HG03097 (cell line): ENCODE measurements at regions not wholly inside any gene's neighbourhood (a gene's known extent, or its start where the extent isn't known, plus 50 kb on each side); places are given as distances from the start of the nearest gene placed in this dataset.

Experiments
- ATAC-seq: cut with Tn5 transposase; IDR thresholded peaks from one replicate; pipeline ENCODE4 v1.9.1; 2021; ENCODE audit not compliant: unreplicated experiment, low FRiP score

DNA sequence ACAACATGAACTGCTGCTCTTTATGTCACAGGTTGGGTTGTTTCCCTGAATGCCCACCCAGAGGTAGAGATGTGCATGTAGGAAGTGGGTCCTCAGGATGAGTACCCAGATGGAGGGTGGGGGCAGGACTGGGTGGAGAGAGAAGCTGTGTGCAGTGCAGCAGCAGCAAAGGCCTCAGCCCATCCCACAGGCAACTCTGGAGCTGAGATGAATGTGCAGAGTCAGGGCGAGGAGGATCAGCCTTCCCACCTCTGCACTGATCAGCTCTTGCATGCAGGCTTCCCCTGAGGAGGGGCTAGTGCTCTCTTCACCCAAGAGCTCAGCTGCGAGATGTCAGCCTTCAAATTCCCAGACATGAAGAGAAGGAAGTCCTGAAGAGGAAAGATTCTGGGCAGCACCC, 326.2 kb upstream of the RAB6C start:
- no peak for ATAC-seq

DNA sequence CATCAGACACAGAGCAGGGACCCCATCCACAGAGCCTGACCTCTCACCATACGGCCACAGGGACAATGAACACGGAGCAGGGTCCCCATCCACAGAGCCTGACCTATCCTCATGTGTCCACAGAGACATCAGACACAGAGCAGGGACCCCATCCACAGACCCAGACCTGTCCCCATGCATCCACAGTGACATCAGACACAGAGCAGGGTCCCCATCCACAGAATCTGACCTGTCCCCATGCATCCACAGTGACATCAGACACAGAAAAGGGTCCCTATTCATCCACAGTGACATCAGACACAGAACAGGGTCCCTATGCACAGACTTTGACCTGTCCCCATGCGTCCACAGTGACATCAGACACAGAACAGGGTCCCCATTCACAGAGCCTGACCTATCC, 325.1 kb upstream of the RAB6C start:
- no peak for ATAC-seq

DNA sequence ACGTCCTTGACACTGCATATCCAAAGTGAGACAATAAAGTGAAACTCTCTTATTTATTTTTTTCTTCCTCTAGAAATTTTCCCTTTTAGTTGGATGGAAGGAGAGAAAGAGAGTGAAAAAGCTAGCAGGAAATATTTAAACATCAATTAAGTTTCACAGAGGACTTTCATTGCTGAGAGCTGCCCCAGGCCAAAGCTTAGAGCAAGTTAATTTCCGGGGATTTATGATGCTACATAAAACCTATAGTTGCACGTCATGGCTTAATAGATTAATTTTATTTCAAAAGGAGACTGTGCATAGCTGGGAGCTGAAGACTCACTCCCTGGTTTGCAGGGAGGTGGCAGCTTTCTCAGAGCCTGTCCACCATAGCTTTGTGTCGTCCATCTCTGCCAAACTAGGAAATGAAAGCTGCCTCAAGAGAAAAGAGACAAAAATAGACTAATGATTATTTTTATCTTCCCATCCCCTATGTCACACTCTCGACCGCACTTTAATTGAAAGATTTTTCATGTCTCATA, 323.3 kb upstream of the RAB6C start:
- no peak for ATAC-seq

DNA sequence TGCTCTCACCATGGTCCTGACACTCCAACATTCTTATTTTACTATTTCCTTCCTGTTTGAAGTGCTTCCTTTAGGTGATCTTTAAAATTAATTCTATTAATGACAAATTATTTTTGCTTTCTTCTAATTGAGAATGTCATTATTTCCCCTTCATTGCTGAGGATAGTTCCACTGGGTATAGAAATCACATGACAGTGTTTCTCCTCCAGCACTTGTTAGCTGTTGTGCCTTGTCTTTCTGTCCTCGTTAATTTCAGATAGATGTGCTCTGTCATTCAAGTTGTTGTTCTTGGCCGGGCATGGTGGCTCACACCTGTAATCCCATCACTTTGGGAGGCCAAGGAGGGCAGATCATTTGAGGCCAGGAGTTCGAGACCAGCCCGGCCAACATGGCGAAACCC, 321.0 kb upstream of the RAB6C start:
- no peak for ATAC-seq

DNA sequence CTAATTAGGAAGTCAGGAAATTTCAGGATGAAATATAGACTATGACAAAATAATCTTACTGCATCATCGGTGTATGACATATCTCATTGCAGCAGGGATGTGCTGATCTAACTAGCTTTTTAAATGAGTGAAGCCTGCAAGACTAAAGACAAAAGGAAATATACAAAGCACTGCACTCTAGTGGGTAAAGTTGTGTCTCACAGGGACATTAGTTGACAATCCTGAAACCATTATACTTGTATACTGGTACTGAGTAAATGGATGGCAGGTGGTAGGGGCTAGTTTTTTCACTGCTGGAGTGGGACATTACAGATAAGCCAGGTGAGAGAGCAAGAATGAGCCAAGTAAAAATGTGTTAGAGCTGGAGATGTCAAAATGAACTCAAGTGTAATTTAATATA, 317.5 kb upstream of the RAB6C start:
- ATAC-seq = no peak

DNA sequence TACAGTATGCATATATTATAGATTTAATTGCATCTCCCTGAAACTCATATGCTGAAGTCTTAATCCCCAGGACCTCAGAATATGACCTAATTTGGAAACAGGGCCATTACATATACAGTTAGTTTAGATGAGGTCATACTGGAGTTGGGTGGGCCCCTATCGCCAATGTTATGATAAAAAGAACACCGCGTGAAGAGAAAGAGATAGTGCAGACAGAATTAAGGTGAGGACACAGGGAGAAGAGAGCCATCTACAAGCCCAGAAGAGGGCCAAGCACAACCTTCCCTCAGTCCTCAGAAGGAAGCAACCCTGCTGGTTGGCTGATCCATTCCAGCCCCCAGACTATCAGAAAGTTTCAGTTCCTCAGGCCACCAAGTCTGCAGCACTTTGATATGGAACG, 311.9 kb upstream of the RAB6C start:
- no peak for ATAC-seq

DNA sequence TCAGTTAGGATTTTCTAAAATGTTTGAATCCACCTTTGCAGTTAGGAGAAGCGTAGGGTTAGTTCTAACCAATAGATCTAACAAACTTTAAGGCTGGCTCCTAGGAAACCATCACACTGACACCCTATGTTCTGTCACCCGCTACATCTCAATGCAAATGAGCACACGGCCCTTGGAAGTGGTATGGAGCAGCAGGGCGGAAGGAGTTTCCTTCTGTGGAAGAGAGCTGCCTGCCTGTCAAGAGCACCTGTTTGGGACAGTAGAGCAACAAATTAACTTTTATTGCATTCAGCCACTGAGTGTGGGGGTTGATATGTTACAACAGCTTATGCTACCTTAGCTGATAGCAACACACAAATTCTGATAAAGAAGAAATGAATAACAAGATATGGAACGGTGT, 306.9 kb upstream of the RAB6C start:
- ATAC-seq = no peak

DNA sequence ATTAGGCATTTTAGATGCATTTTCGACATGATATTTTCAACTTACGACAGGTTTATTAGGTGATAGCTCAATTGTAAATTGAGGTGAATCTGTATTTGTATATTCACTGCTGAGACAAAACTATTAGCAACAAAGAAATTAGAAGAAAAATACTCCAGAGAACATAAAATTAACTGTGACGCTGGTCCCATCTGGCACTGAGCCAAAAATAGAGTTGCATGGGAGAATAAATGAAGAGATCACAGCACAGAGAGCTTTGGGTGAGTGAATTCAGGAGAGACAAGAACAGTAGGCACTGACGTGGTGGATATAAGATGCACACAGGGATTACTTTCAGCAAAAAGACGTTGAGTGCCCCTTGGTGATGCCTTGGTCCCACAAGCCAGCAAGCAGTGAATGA, 306.2 kb upstream of the RAB6C start:
- no peak for ATAC-seq

DNA sequence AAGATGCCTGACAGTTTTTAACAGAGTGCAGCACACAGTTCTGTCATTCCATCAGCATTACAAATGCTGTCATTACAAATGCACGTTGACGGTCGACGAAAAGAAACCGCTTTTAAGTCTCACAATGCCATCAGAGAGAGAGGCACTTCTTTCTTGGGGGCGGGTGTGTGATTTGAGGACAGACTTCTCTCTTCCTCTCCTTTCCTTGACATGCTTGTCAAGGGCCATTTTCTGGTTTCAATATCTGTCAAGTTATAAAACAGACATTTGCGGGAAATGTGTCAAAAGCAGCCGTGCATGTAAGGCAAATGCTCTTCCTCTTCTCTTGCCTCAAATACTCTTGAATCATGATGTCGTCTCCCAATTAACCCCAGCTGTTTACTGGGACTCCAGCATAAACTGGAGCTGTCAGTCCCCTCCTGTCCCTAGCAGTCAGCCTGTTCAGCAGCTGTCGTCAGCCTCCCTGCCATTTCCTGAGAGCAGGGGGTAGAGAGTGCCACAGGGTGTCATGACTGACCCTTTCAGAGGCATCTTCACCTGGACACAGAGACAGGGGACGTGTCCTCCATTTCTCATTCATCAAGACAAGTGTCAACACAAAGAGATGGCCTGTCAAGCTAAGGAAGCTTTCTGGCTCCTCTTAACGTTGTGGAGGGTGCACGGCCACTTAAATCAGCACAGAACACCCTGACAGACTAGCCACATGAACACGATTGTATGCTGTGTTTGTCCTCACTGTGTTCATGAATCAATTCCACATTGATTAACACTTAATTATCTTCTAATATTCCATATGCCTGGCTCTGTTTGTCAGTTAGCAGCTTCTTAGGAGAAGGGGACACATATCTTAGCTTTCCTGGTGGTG, 305.4 kb upstream of the RAB6C start:
- ATAC-seq = no peak

DNA sequence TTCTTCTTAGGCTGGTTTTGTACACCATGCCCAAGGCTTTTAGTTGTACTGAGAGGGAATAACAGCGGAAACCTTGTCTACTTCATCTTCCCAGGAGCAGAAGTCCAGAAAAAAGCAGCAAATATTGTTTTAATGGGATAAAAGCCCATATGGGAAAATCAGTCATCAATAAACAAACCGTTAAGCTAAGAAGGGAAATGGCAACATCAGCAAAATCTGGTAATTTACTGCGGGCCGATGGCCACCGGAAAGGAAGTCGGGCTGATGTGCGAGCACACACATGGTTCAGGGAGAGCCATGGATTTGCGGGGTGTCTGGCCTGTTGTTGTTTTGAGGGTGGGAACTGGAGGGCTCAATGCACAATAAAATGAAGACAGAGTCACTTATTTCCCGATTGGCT, 300.7 kb upstream of the RAB6C start:
- ATAC-seq = no peak

DNA sequence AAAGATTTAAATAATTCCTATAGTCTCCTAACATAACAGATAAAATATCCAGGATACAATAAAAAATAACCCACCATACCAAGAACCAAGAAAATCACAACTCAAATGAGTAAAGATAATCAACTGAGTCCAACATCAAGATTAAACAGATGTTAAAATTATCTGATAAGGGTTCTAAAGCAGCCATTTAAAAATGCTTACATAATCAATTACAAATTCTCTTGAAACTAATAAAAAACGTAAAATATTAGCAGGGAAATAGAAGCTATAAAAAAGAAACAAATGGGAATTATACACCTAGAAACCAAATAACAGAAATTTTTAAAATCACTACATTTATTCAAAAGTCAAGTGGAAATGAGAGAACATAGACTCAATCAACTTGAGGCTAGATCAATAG, 297.7 kb upstream of the RAB6C start:
- no peak for ATAC-seq

DNA sequence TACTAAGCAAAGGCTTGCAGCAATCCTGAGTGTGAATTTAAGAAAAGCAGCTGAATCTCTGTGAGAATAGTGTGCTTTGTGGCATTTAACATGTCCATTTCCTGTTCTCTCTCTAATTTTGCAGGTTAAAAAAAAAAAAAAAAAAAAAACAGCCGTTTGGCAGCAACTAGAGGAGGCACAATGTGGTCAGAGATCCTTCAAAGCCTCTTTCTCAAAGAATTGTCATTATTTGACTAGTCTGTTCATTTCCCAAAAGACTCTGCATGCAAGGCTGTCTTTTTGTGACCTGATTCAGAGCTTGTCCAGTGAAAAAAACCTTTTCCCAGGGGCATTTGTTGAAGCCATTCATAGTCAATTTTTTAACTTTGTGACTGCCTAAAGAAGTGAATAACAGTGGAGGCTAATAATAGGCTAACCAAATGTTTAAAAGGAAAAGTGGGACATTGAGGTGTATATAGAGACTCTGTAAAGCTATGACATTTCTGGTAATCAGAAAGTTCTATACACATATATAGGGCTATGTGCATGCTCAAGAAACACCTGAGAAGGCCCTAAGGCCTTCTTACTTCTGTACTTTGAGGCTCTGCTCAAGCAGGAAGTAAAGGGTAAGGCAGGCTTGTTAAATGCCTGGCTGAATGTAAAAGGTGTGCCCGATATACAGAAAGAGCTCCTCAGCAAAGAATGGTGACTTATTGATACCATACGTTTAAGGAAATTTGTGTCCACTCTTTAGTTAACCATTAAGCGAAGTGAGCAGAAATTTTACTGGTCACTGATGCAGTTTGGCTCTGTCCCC, 289.6 kb upstream of the RAB6C start:
- ATAC-seq = no peak

DNA sequence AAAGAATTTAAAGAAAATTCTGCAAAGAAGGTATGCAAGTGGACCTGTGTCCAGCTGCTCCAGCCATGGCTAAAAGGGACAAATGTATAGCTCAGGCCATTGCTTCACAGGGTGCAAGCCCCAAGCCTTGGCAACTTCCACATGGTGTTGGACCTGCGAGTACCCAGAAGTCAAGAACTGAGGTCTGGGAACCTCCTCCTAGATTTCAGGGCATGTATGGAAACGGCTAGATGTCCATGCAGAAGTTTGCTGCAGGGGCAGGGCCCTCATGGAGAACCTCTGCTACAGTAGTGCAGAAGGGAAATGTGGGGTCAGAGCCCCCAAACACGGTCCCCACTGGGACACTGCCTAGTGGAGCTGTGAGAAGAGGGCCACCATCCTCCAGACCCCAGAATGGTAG, 284.0 kb upstream of the RAB6C start:
- ATAC-seq = no peak

DNA sequence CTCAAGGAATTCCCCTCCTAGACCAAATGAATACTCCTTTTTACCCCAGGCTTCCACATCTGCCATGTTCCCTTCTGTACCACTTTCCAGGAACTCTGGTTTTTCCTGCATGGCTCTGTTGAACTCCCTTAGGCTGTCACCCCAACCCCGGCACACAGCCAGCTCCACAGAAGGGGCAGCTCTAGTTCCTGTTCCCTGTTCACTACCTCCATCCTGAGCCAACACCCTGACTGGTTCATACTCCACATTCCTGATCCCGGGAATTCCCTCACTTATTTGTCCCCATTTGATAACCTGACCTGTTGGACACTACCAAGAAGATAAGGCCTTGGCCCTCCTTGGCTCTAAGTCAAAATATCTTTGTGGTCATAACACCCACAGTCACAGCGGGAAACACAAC, 280.9 kb upstream of the RAB6C start:
- no peak for ATAC-seq

DNA sequence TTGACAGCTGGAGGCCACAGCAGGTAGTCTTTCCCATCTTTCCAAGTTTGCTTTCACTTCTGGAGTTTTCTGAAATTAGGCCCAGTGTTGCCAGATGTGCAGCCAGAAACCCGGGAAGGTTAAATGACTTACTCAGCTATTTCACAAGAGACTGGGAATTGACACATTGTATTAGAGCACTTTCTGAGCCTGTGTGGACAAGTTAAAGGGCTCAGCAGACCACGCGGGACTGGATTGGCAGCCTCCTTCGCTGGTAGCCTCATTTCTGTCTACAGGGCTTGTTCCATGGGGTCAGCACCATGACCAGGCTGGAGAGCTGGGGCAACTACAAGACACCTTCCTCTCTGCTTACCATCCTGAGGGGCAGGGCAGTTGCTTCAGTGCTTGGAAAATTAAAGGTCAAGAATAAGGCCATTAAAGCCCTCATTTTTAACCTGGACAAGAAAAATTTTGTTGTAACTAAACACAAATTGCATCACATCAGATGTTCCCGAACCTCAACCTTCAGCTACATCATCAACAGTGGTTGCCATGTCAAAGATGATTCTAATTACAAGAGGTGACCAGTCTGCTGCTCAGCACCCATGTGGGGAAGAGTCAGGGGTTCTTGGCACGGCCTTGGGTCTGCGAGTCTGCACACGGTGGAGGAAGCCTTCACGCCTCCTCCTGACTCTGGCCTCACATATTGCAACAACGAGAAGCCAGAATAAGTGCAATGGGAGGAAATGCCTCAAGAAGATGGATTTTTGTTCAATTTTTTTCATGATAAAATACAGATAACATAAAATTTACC, 279.5 kb upstream of the RAB6C start:
- no peak for ATAC-seq

DNA sequence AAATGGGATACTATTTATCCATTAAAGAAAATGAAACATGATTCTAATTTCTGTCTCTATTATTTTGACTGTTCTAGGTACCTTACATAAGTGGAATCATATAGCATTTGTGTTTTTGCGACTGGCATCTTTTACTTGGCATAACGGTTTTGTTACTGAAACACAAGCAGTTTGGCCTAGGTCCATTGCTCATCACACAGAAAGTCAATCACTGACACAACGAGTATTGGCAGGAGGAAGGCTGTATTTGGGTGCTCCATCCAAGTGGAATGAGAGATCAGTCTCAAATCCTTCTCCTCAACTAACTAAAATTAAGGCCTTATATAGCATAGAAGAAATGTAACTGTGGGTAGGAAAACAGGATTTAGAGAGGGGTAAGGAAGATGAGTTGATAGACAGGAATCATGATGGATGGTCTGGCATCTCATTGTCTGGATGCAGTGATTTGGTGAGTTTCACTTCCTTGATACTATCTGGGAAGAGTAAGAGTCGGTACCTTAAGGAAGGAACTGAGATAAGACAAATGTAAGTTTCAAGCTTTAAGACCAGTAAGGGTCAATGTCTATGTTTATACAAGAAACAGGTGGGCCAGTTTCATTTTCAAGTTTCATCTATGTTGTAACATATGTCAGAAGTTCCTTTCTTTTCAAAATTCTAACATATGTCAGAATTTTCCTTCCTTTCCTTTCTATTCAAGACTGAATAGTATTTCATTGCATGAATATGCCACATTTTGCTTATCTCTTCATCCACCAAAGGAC, 276.9 kb upstream of the RAB6C start:
- no peak for ATAC-seq

DNA sequence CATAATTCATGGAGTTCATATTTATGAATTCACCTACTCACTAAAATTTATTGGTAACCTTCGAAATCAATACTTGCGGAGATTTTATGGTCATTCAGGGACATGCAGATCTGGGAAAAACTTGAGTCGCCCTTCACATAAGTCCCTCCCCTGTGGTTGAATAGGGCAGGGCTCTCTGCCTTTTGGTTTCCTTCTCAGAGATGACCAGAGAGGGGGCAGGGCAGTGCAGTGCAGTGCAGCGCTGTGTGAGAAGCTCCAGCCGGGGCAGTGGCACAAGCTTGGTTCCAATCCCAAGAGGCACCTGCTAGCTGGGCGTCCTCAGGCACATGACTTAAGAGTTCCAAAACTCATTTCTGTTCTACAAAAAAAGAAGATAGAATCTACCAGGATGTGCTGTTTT, 274.4 kb upstream of the RAB6C start:
- no peak for ATAC-seq

DNA sequence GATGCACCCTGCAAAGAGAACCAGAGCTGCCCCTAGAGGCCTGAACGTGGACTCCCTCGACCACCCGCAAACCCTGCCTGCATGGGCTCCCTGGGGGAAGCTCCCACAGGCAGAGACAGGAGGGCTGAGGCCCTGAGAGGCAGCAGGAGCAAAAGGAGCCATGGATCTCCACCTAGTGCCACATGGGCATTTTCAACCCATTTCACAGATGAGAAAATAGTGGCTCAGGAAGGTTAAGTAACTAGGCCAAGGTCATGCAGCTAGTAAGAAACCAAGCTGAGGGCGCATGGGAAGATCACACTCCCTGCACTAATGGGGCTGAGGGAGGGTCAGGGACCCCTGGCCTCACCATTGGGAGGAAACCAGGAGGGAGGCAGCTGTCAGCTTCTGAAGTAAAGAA, 271.7 kb upstream of the RAB6C start:
- ATAC-seq = no peak

DNA sequence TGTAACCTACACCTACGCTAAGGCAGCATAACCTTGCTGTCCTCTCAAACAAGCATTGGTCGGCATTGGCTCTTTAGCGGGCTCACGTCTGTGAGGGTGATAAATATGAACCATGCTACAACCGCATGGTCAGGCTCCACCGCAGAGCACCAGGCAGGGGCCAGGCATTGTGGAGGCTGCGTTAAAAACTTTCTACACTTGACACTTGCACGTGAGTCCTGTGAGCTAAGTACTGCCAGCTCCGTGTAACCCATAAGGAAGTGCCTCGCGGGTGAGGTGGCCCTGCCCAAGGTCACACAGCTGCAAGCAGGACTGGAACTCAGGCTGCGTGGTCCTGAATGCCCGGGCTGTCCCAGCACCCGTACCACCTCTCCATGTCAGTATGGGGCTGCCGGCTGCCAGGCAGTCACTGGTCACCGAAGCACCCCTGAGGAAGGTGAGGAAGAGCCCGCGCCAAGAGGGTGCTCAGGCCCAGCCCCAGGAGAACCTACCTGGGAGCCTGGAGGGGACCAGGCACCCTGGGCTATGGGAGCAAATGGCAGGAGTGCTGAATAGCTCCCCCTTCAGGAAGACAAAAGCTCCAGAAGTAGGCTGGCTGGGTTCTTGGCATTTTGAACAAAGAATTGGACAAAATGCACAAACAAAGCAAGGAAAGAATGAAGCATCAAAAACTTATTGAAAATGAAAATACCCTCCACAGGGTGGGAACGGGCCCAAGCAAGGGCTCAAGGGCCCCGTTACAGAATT, 271.1 kb upstream of the RAB6C start:
- ATAC-seq = no peak
